ENCODE measurements at regions not wholly inside any gene's neighbourhood (a gene's known extent, or its start where the extent isn't known, plus 50 kb on each side); places are given as distances from the start of the nearest gene placed in this dataset.

GRCh38 chr12:30859226-30859625, 67.3 kb upstream of the TSPAN11 start:
- H3K9me3 Mint-ChIP-seq = no peaks in the 10 kb centered on the region
- POLR2A ChIA-PET = no interaction called here
- ATAC-seq = no peak

GRCh38 chr12:30858471-30858870, 68.1 kb upstream of the TSPAN11 start:
- Histone ChIP-seq H3K27ac (ENCODE audit: low read depth, low read length) (no peak overlapping the region), H3K4me1 (ENCODE audit: control insufficient read depth in 2 of 2, insufficient read depth in 2 of 2, low read length in 2 of 2) (no peaks in the 10 kb centered on the region), H3K27me3 (ENCODE audit: control insufficient read depth in 2 of 2, insufficient read depth in 2 of 2, low read length in 2 of 2) (no peaks in the 10 kb centered on the region), H3K36me3 (ENCODE audit: control insufficient read depth in 2 of 3, insufficient read depth in 3 of 3, low read length in 3 of 3) (no peaks in the 10 kb centered on the region), H3K4me3 (ENCODE audit: low read length) (no peak overlapping the region), H3K9me3 (ENCODE audit: control insufficient read depth in 2 of 3, low read length in 3 of 3) (no peaks in the 10 kb centered on the region)
- intact Hi-C loops (cut with micrococcal nuclease) = no loop called here
- Mint-ChIP-seq H3K36me3 (no peaks in the 10 kb centered on the region), H3K27ac (no peak overlapping the region), H3K4me3 (no peak overlapping the region), H3K9me3 (no peaks in the 10 kb centered on the region), H3K4me1 (no peaks in the 10 kb centered on the region), H3K27me3 (peaks cover 0 to 11% (median 4%) of the 10 kb centered on the region in 5 donors)
- CTCF ChIA-PET = no interaction called here
- no peak for DNase-seq
- ATAC-seq = no peak
- POLR2A ChIA-PET = no interaction called here

More at GRCh38 chr12:30859226-30859625, 67.3 kb upstream of the TSPAN11 start:
- no peaks in the 10 kb centered on the region for H3K4me1 ChIP-seq (ENCODE audit: control insufficient read depth in 2 of 2, insufficient read depth in 2 of 2, low read length in 2 of 2)
- H3K36me3 ChIP-seq (ENCODE audit: control insufficient read depth in 2 of 3, insufficient read depth in 3 of 3, low read length in 3 of 3) = no peaks in the 10 kb centered on the region
- H3K4me3 Mint-ChIP-seq = no peak overlapping the region
- no peaks in the 10 kb centered on the region for H3K36me3 Mint-ChIP-seq
- peaks cover 0 to 13% (median 4%) of the 10 kb centered on the region in 5 donors for H3K27me3 Mint-ChIP-seq
- CTCF ChIA-PET = no interaction called here
- H3K9me3 ChIP-seq (ENCODE audit: control insufficient read depth in 2 of 3, low read length in 3 of 3) = no peaks in the 10 kb centered on the region
- no peak for DNase-seq
- H3K27ac ChIP-seq (ENCODE audit: low read depth, low read length) = no peak overlapping the region
- no peaks in the 10 kb centered on the region for H3K27me3 ChIP-seq (ENCODE audit: control insufficient read depth in 2 of 2, insufficient read depth in 2 of 2, low read length in 2 of 2)
- no peak overlapping the region for H3K4me3 ChIP-seq (ENCODE audit: low read length)
- intact Hi-C loops (cut with micrococcal nuclease) = no loop called here
- no peak overlapping the region for H3K27ac Mint-ChIP-seq
- H3K4me1 Mint-ChIP-seq = no peaks in the 10 kb centered on the region

- Mint-ChIP-seq H3K4me3 (no peak overlapping the region), H3K4me1 (peaks cover 5 to 10% (median 8%) of the 10 kb centered on the region in 7 donors), H3K27me3 (peaks cover 0 to 8% (median 5%) of the 10 kb centered on the region in 5 donors), H3K36me3 (no peaks in the 10 kb centered on the region), H3K27ac (no peak overlapping the region), H3K9me3 (no peaks in the 10 kb centered on the region)
- H3K27me3 ChIP-seq (ENCODE audit: control insufficient read depth in 2 of 2, insufficient read depth in 2 of 2, low read length in 2 of 2) = no peaks in the 10 kb centered on the region
- no peaks in the 10 kb centered on the region for H3K4me1 ChIP-seq (ENCODE audit: control insufficient read depth in 2 of 2, insufficient read depth in 2 of 2, low read length in 2 of 2)
- intact Hi-C loops (cut with micrococcal nuclease) = loop anchor here (5.0 kb wide), 2 partner anchors 219 to 1751 kb away; partner anchors contain the start of gene DDX11 (in 2 of the 2)
- H3K4me3 ChIP-seq (ENCODE audit: low read length) = no peak overlapping the region
- no peak for ATAC-seq
- ChIA-PET POLR2A (no interaction called here), CTCF (no interaction called here)
- no peaks in the 10 kb centered on the region for H3K9me3 ChIP-seq (ENCODE audit: control insufficient read depth in 2 of 3, low read length in 3 of 3)
- DNase-seq = no peak
- no peaks in the 10 kb centered on the region for H3K36me3 ChIP-seq (ENCODE audit: control insufficient read depth in 2 of 3, insufficient read depth in 3 of 3, low read length in 3 of 3)
- H3K27ac ChIP-seq (ENCODE audit: low read depth, low read length) = no peak overlapping the region
Observed at GRCh38 chr12:30853561-30854133, 72.9 kb upstream of the TSPAN11 start.

- H3K4me3 ChIP-seq (ENCODE audit: low read length) = no peak overlapping the region
- POLR2A ChIA-PET = no interaction called here
- H3K9me3 Mint-ChIP-seq = no peaks in the 10 kb centered on the region
- peak overlapping the region in 2 of 9 donors; percentile 73 to 91 for H3K27ac Mint-ChIP-seq
- no peaks in the 10 kb centered on the region for H3K27me3 ChIP-seq (ENCODE audit: control insufficient read depth in 2 of 2, insufficient read depth in 2 of 2, low read length in 2 of 2)
- H3K36me3 ChIP-seq (ENCODE audit: control insufficient read depth in 2 of 3, insufficient read depth in 3 of 3, low read length in 3 of 3) = no peaks in the 10 kb centered on the region
- ATAC-seq = no peak
- H3K4me1 Mint-ChIP-seq = peaks cover 5 to 10% (median 8%) of the 10 kb centered on the region in 7 donors
- H3K36me3 Mint-ChIP-seq = no peaks in the 10 kb centered on the region
- H3K4me3 Mint-ChIP-seq = peak overlapping the region in 3 of 10 donors; percentile 49 to 94 (median 83)
- H3K27me3 Mint-ChIP-seq = peaks cover 0 to 9% (median 0%) of the 10 kb centered on the region in 5 donors
- CTCF ChIA-PET = no interaction called here
- intact Hi-C loops (cut with micrococcal nuclease) = loop anchor here (1.0 to 5.0 kb wide), 8 partner anchors 95 to 1748 kb away; partner anchors contain the start of genes DDX11 (in 2 of the 2), CAPRIN2 (in 1 of the 2), ERGIC2 (in 1 of the 2) and SINHCAF (in 1 of the 2)
- no peaks in the 10 kb centered on the region for H3K4me1 ChIP-seq (ENCODE audit: control insufficient read depth in 2 of 2, insufficient read depth in 2 of 2, low read length in 2 of 2)
- H3K27ac ChIP-seq (ENCODE audit: low read depth, low read length) = no peak overlapping the region
- DNase-seq = no peak
- H3K9me3 ChIP-seq (ENCODE audit: control insufficient read depth in 2 of 3, low read length in 3 of 3) = no peaks in the 10 kb centered on the region
Observed at GRCh38 chr12:30850684-30851083, 75.9 kb upstream of the TSPAN11 start.

- H3K36me3 ChIP-seq (ENCODE audit: control insufficient read depth in 2 of 3, insufficient read depth in 3 of 3, low read length in 3 of 3) = no peaks in the 10 kb centered on the region
- no peak overlapping the region for H3K27ac ChIP-seq (ENCODE audit: low read depth, low read length)
- Mint-ChIP-seq H3K27me3 (peaks cover 0 to 13% (median 0%) of the 10 kb centered on the region in 5 donors), H3K36me3 (no peaks in the 10 kb centered on the region), H3K27ac (no peak overlapping the region), H3K4me3 (no peak overlapping the region), H3K4me1 (peaks cover 5 to 13% (median 8%) of the 10 kb centered on the region in 7 donors), H3K9me3 (no peaks in the 10 kb centered on the region)
- intact Hi-C loops (cut with micrococcal nuclease) = loop anchor here (1.0 to 10.0 kb wide), 8 partner anchors 24 to 1908 kb away; partner anchors contain the start of gene YARS2 (in 1 of the 2)
- ATAC-seq (peak; percentile 26), DNase-seq (peak in 6 of 9 donors; percentile 37 to 55 (median 41))
- no peaks in the 10 kb centered on the region for H3K27me3 ChIP-seq (ENCODE audit: control insufficient read depth in 2 of 2, insufficient read depth in 2 of 2, low read length in 2 of 2)
- H3K4me3 ChIP-seq (ENCODE audit: low read length) = no peak overlapping the region
- POLR2A ChIA-PET = no interaction called here
- CTCF ChIA-PET = interaction anchor here (1.4 to 1.7 kb wide), 2 partner anchors 391 to 393 kb away, joined by 5 read pairs; no protein-coding TSS in a partner anchor
- H3K9me3 ChIP-seq (ENCODE audit: control insufficient read depth in 2 of 3, low read length in 3 of 3) = no peaks in the 10 kb centered on the region
- H3K4me1 ChIP-seq (ENCODE audit: control insufficient read depth in 2 of 2, insufficient read depth in 2 of 2, low read length in 2 of 2) = no peaks in the 10 kb centered on the region
Observed at GRCh38 chr12:30847259-30847658, 79.3 kb upstream of the TSPAN11 start.

GRCh38 chr12:30846776-30847175, 79.8 kb upstream of the TSPAN11 start:
- ChIA-PET CTCF (interaction anchor here (1.4 to 1.7 kb wide), 2 partner anchors 391 to 393 kb away, joined by 5 read pairs; no protein-coding TSS in a partner anchor), POLR2A (no interaction called here)
- DNase-seq = no peak
- Histone ChIP-seq H3K27me3 (ENCODE audit: control insufficient read depth in 2 of 2, insufficient read depth in 2 of 2, low read length in 2 of 2) (no peaks in the 10 kb centered on the region), H3K27ac (ENCODE audit: low read depth, low read length) (no peak overlapping the region), H3K4me3 (ENCODE audit: low read length) (no peak overlapping the region), H3K9me3 (ENCODE audit: control insufficient read depth in 2 of 3, low read length in 3 of 3) (no peaks in the 10 kb centered on the region), H3K4me1 (ENCODE audit: control insufficient read depth in 2 of 2, insufficient read depth in 2 of 2, low read length in 2 of 2) (no peaks in the 10 kb centered on the region), H3K36me3 (ENCODE audit: control insufficient read depth in 2 of 3, insufficient read depth in 3 of 3, low read length in 3 of 3) (no peaks in the 10 kb centered on the region)
- intact Hi-C loops (cut with micrococcal nuclease) = loop anchor here (1.0 to 10.0 kb wide), 8 partner anchors 24 to 1908 kb away; partner anchors contain the start of gene YARS2 (in 1 of the 2)
- Mint-ChIP-seq H3K9me3 (no peaks in the 10 kb centered on the region), H3K27me3 (peaks cover 0 to 13% (median 0%) of the 10 kb centered on the region in 5 donors), H3K27ac (no peak overlapping the region), H3K4me1 (peaks cover 3 to 10% (median 5%) of the 10 kb centered on the region in 7 donors), H3K36me3 (no peaks in the 10 kb centered on the region), H3K4me3 (no peak overlapping the region)
- no peak for ATAC-seq

DNA sequence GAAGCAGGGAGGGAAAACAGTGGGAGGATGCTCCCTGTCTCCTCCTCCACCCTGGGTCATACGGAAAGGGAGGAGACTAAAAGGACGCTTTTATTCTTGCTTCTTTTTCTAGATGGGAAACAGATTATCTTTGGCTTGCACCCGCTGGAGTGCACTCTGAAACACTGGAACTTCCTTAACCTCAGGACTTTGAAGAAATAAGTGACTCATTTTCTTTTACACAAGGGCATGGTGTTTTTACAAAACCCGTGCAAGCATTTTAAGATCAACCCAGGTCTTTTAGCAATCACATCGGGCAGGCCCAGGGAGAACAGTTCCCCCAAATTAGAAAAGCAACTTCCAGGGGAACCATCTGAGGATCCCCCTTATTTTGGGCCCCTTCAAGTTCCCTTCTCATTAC, 80.9 kb upstream of the TSPAN11 start:
- H3K4me1 Mint-ChIP-seq = peaks cover 0 to 3% (median 0%) of the 10 kb centered on the region in 7 donors
- no peaks in the 10 kb centered on the region for H3K9me3 ChIP-seq (ENCODE audit: control insufficient read depth in 2 of 3, low read length in 3 of 3)
- no peak for DNase-seq

More for the DNA sequence above, 80.9 kb upstream of the TSPAN11 start:
- no peaks in the 10 kb centered on the region for H3K36me3 Mint-ChIP-seq
- H3K27me3 Mint-ChIP-seq = peaks cover 0 to 13% (median 0%) of the 10 kb centered on the region in 5 donors
- no peak overlapping the region for H3K27ac ChIP-seq (ENCODE audit: low read depth, low read length)
- no peak overlapping the region for H3K4me3 ChIP-seq (ENCODE audit: low read length)
- H3K27me3 ChIP-seq (ENCODE audit: control insufficient read depth in 2 of 2, insufficient read depth in 2 of 2, low read length in 2 of 2) = no peaks in the 10 kb centered on the region
- intact Hi-C loops (cut with micrococcal nuclease) = loop anchor here (2.0 to 10.0 kb wide), 5 partner anchors 23 to 1909 kb away; partner anchors contain the start of gene YARS2 (in 1 of the 2)
- no peak for ATAC-seq
- H3K36me3 ChIP-seq (ENCODE audit: control insufficient read depth in 2 of 3, insufficient read depth in 3 of 3, low read length in 3 of 3) = no peaks in the 10 kb centered on the region
- POLR2A ChIA-PET = no interaction called here
- no peak overlapping the region for H3K27ac Mint-ChIP-seq
- H3K9me3 Mint-ChIP-seq = no peaks in the 10 kb centered on the region
- no peak overlapping the region for H3K4me3 Mint-ChIP-seq
- no peaks in the 10 kb centered on the region for H3K4me1 ChIP-seq (ENCODE audit: control insufficient read depth in 2 of 2, insufficient read depth in 2 of 2, low read length in 2 of 2)
- CTCF ChIA-PET = no interaction called here
